Hematopoietic multipotent progenitor cell treated with erythropoietin and hydrocortisone succinate and interleukin-3 and kit ligand, for 15 days (in vitro differentiated cells): ENCODE measurements at regions not wholly inside any gene's neighbourhood (a gene's known extent, or its start where the extent isn't known, plus 50 kb on each side); places are given as distances from the start of the nearest gene placed in this dataset.

Experiments
- DNase-seq: peaks from one replicate; pipeline ENCODE4 v3.0.0-alpha.2; 2015; ENCODE audit warnings: low spot score

- no peak for DNase-seq
Observed at GRCh38 chr1:208844158-208844557, 600.0 kb upstream of the PLXNA2 start.

DNA sequence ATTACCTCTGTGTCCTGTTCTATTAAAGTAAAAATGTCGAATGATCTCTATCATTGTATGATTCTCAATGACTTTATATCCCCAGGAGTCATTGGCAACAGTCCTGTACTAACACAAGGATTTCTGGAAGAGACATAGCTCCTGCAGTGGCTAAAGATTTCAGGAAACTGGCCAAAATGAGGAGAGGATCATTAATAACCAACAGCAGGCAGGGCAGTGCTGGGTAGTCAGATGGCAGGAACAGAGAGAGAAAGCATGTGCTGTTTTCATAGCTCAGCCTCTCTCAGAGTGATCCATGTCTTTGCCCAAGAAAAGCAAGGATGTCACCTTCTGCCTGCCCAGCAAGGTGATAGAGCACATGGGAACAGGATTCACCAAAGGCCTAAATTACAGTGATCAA lies 604.7 kb upstream of the PLXNA2 start:
- DNase-seq, result no peak

DNA sequence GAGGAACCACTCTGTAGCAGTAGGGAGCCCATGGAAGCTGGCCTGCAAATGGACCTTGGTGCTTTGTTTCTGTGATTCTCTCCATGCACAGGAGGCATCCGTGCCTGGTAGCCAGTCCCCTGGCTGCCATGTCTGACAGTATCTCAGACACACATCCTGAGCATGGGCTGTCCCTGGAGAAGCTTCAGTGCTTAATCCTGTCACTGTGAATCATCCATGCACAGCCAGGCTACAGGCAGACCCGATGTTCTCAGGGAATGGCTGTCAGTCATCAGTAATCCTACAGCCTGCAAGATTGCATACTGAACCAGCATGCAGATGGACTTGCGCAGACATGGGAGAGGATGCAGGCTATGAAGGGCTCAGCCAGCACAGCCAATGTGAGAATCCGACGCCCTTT lies 606.3 kb upstream of the PLXNA2 start:
- DNase-seq, result no peak

GRCh38 chr1:208851366-208851765 lies 607.2 kb upstream of the PLXNA2 start:
- no peak for DNase-seq

- no peak for DNase-seq
Observed at GRCh38 chr1:208852911-208853310, 608.7 kb upstream of the PLXNA2 start.

DNA sequence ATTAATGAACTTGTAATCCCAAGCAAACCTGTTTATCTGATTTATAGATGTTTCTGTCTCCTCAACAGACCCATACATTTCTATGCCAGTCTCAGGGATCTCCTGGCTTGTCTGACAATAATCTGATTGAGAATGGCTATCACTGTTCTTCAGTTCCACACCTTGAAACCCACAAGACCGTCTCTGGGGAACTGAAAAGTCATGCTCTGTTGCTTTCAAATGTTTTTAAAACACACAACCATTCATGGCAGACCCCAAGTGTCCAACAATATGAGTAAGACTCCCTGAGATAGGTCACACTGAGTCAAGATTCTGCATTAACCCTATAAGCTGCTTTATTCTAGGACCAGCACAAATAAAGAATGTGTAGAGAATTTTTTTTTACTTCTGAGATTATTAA lies 611.2 kb upstream of the PLXNA2 start:
- DNase-seq, result no peak

- no peak for DNase-seq
Observed at GRCh38 chr1:208857465-208857864, 613.3 kb upstream of the PLXNA2 start.

- DNase-seq, result no peak
Observed at GRCh38 chr1:208858738-208859137, 614.6 kb upstream of the PLXNA2 start.

- no peak for DNase-seq
Observed at GRCh38 chr1:208864366-208864965, 620.3 kb upstream of the PLXNA2 start.

DNA sequence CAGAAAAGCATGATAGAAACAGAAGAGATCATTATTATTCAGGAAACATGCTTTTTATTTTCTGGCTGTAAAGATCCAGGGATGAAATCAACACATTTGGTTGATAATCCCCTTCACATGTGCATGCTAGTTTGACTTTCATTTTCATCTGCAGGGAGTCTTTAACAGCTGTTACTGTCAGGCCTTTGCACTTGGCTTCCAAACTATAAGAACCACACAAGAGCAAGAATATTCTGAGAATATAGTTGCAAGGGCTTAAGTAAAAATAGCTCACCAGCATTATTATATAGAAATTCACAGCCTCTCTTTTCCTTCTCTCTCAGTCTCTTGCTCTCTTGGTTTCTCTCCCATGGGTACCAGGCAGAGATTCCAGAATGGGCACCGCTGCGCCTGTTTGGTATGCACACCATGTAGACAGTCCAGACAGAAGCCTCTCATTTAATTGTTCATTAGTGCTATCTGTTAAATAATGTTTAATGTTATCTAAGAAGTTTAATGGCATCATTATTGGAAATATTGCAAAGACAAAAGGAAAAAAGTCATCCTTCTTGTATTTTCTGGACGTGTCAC lies 622.3 kb upstream of the PLXNA2 start:
- no peak for DNase-seq

- DNase-seq, result no peak
Observed at GRCh38 chr1:208868554-208868953, 624.4 kb upstream of the PLXNA2 start.

- no peak for DNase-seq
Observed at GRCh38 chr1:208874915-208875314, 630.7 kb upstream of the PLXNA2 start.

DNA sequence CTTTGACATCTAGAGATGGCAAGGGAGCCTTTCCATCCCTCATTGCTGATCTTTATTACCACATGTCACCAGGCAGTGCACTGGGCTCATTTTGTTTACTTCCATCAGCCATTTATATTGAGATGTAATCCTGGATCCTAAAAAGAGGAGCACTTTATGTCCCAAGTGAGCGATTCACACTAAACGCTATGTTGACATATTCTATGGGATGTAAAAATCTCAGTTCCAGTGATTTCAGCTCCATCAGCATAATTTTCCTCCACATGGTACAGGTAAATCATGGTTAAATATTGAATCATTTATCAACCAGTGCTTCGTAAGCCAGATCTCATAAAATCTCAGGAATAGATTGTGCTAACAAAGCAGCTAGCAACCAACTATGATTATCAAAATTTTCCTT lies 634.8 kb upstream of the PLXNA2 start:
- no peak for DNase-seq

DNA sequence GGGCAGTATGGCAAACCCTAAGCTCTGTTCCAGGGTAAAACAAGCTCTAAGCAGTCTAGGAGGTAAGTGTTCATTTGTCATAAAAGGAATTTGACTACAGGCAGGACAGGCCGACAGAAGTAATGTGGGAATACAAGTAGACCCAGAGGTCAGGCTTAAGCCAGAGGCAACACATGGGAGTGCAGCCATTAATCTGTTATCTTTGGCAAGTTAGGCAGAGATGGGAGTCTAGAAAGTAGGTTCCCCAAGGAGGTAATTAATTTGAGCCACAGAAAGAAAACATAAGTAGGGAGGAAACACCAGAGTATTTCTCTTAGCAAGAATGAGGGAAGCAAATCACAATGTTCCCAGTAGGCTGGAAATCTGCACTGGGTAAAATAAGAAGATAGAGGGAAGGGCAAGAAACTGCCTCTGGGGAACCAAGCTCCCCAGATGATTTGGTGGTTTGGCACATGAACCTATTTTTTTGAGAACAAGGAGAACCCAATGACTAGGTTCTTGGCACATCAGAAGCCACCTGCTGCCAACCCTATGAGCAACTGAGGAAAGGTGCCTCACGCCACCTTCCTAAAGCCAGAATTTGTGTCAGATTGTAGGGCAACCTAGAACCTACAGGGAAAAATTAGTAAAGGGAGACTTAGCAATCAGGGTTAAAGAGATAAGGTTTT lies 636.4 kb upstream of the PLXNA2 start:
- DNase-seq, result no peak

- DNase-seq, result no peak
Observed at GRCh38 chr1:208885060-208885459, 640.9 kb upstream of the PLXNA2 start.

GRCh38 chr1:208885650-208886049 lies 641.5 kb upstream of the PLXNA2 start:
- DNase-seq, result no peak

DNA sequence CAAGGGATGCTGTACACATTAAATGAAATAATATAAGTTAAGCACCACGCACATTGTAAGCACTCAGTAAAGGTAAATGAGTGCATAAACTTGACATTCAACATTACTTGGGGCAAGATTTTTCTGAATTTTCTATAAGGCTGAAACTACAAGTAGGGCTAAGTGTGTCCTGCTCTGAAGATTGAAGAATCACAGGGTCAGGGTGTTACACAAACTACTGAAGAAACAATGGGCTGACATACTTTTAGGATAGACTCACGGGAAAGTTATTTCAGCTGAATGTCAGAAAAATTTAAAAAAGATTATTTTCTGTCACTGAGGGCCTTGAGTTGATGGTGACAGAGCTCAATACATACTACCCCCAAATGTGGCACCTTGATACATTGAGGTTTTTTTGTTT lies 644.2 kb upstream of the PLXNA2 start:
- DNase-seq, result no peak

- DNase-seq, result no peak
Observed at GRCh38 chr1:208892147-208892546, 648.0 kb upstream of the PLXNA2 start.

DNA sequence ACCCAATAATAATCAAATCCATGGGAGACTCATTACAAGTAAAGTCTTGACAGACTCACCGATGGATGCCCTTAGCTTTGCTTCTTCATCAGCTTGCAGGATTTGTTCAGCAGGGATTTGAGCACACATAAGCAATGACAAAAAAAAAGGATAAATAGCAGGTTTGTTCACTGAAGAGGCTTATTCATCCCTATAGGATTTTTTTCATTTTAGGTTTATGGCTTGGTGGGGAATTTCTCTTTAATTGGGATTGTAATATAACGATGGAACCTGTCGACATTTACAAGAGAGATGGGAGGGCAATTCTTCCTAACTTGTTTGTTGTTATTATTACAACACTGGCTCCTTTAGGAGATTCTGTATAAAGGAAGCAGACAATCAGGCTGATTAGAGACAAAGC lies 649.1 kb upstream of the PLXNA2 start:
- no peak for DNase-seq

- no peak for DNase-seq
Observed at GRCh38 chr1:208895181-208895580, 651.0 kb upstream of the PLXNA2 start.

DNA sequence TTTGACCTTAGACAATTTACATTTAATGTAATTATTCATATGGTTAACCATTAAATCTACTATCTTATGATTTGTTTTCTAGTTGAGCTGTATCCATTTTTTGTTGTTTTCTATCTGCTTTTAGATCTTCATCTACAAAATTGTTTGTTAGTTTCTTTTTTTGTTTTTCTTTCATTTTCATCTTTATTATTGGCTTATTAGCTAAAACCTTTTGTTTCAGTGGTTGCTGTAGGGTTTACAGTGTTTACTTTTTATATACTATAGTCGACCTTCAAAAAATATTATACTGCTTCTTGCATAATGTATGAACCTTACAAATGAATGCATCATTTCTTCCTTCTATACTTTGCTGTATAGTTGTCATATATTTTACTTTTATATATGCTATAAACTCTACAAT lies 651.6 kb upstream of the PLXNA2 start:
- no peak for DNase-seq

DNA sequence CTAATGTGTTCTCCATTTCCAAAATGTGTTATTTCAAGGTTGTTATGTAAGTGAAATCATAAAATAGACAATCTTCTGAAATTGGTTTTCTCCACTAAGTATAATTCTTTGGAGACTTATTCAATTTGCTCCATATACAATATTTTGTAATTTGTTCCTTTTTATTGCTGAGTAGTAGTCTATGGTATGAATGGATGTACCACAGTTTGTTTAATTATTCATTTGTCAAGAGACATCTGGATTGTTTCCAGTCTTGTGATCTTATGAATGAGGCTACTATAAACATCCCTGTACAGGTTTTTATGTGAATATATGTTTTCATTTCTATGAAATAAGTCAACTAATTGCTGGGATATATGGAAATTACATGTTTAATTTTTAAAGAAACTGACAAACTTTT lies 652.6 kb upstream of the PLXNA2 start:
- DNase-seq, result no peak

- DNase-seq, result no peak
Observed at GRCh38 chr1:208899438-208899837, 655.3 kb upstream of the PLXNA2 start.
